ENCODE measurements at regions not wholly inside any gene's neighbourhood (a gene's known extent, or its start where the extent isn't known, plus 50 kb on each side); places are given as distances from the start of the nearest gene placed in this dataset.

GRCh38 chr2:21486445-21486844 is 362.7 kb downstream of the TDRD15 start:
- no peak for DNase-seq

- DNase-seq: no peak
These were observed 365.3 kb downstream of the TDRD15 start for GRCh38 chr2:21489080-21489479.

- no peak for DNase-seq
These were observed 374.2 kb downstream of the TDRD15 start for GRCh38 chr2:21498016-21498415.

GRCh38 chr2:21500401-21500945 is 376.7 kb downstream of the TDRD15 start:
- no peak for DNase-seq

- DNase-seq: no peak
These were observed 377.7 kb downstream of the TDRD15 start for GRCh38 chr2:21501376-21502027.

GRCh38 chr2:21515903-21516302 is 392.1 kb downstream of the TDRD15 start:
- DNase-seq: no peak

GRCh38 chr2:21519412-21519811 is 395.6 kb downstream of the TDRD15 start:
- no peak for DNase-seq

- DNase-seq: no peak
These were observed 396.1 kb downstream of the TDRD15 start for GRCh38 chr2:21519821-21520220.

- DNase-seq: no peak
These were observed 412.1 kb downstream of the TDRD15 start for GRCh38 chr2:21535826-21536225.

- DNase-seq: no peak
These were observed 415.9 kb downstream of the TDRD15 start for GRCh38 chr2:21539685-21540084.

GRCh38 chr2:21543630-21544029 is 419.9 kb downstream of the TDRD15 start:
- no peak for DNase-seq

- no peak for DNase-seq
These were observed 420.6 kb downstream of the TDRD15 start for GRCh38 chr2:21544392-21544791.

- DNase-seq: no peak
These were observed 429.2 kb downstream of the TDRD15 start for GRCh38 chr2:21552981-21553380.

GRCh38 chr2:21559351-21559750 is 435.6 kb downstream of the TDRD15 start:
- DNase-seq: no peak

GRCh38 chr2:21561965-21562364 is 438.2 kb downstream of the TDRD15 start:
- DNase-seq: no peak

GRCh38 chr2:21567395-21567794 is 443.6 kb downstream of the TDRD15 start:
- no peak for DNase-seq

- DNase-seq: no peak
These were observed 447.9 kb downstream of the TDRD15 start for GRCh38 chr2:21571686-21572085.

- DNase-seq: no peak
These were observed 456.6 kb downstream of the TDRD15 start for GRCh38 chr2:21580391-21580790.

GRCh38 chr2:21585881-21586280 is 462.1 kb downstream of the TDRD15 start:
- no peak for DNase-seq

GRCh38 chr2:21590026-21590690 is 466.4 kb downstream of the TDRD15 start:
- DNase-seq: no peak

- no peak for DNase-seq
These were observed 468.2 kb downstream of the TDRD15 start for GRCh38 chr2:21591926-21592325.

- no peak for DNase-seq
These were observed 475.6 kb downstream of the TDRD15 start for GRCh38 chr2:21599417-21599816.

GRCh38 chr2:21602789-21603188 is 479.0 kb downstream of the TDRD15 start:
- DNase-seq: no peak

All from nucleus accumbens (tissue), 56 donors.